B cell (primary cell): ENCODE measurements at regions not wholly inside any gene's neighbourhood (a gene's known extent, or its start where the extent isn't known, plus 50 kb on each side); places are given as distances from the start of the nearest gene placed in this dataset.

Experiments
- ATAC-seq: fragments of 200-7000 bp; cut with Tn5 transposase; one replicate; pipeline ENCODE4 v1.10.0; 2021; ENCODE audit warnings: low read depth, mild to moderate bottlenecking, moderate number of reproducible peaks, moderate library complexity
- CTCF ChIA-PET: fragments of 350-600 bp; sonication (Branson Sonifier 250); formaldehyde crosslinking; loops from one replicate; lab custom pipeline; 2021; ENCODE audit warnings: antibody characterized with exemption, inconsistent platforms; lab: Charles Lee
- POLR2A ChIA-PET: fragments of 350-600 bp; sonication (Branson Sonifier 250); formaldehyde crosslinking; loops from one replicate; lab custom pipeline; 2021; ENCODE audit warnings: antibody characterized with exemption; lab: Charles Lee
- DNase-seq: peaks from one replicate; pipeline ENCODE4 v3.0.0; 2013
- H2AFZ ChIP-seq: 2 replicates; pipeline ENCODE4 v1.6.1; 2012; ENCODE audit warnings: mild to moderate bottlenecking, low read depth, low read length; ENCODE audit not compliant: insufficient read depth, poor library complexity, severe bottlenecking
- H3K27ac ChIP-seq, 2 donors: 1 replicate in 1 of 2; 2 replicates in 1 of 2; pipeline ENCODE4 v1.5.1; 2012 to 2013; ENCODE audit warnings: low read length in 2 of 2, mild to moderate bottlenecking in 2 of 2, moderate library complexity in 1 of 2
- H3K27me3 ChIP-seq, 4 experiments: fragments of 200-600 bp in 1 of 4; sonication (generic) in 1 of 4; replicated peaks in 1 of 4; 1 replicate in 2 of 4; 2 replicates in 2 of 4; pipeline versions ENCODE4 v1.6.1 to v1.7.0; 2013 to 2016; ENCODE audit warnings: low read length in 3 of 4, mild to moderate bottlenecking in 2 of 4, mixed read lengths in 1 of 4, moderate library complexity in 1 of 4; ENCODE audit not compliant: insufficient read depth in 4 of 4, control insufficient read depth in 3 of 4; ENCODE audit errors: control extremely low read depth in 1 of 4
- H3K36me3 ChIP-seq, 2 experiments: replicated peaks in 1 of 2; 1 replicate in 1 of 2; 2 replicates in 1 of 2; pipeline versions ENCODE4 v1.6.1 to v1.7.1; 2013; ENCODE audit warnings: low read length in 1 of 2; ENCODE audit not compliant: insufficient read depth in 2 of 2, control insufficient read depth in 1 of 2; ENCODE audit errors: control extremely low read depth in 1 of 2, extremely low read depth in 1 of 2
- H3K4me1 ChIP-seq, 2 donors: fragments of 200-600 bp in 1 of 2; sonication (generic) in 1 of 2; 1 replicate in 1 of 2; 2 replicates in 1 of 2; pipeline versions ENCODE4 v1.5.1 to v1.6.1; 2013 to 2017; ENCODE audit warnings: low read length in 2 of 2; ENCODE audit not compliant: control insufficient read depth in 2 of 2, insufficient read depth in 2 of 2
- H3K4me2 ChIP-seq: replicated peaks from 2 replicates; pipeline ENCODE3; 2012; ENCODE audit warnings: mild to moderate bottlenecking, low read depth, low read length; ENCODE audit not compliant: poor library complexity, severe bottlenecking
- H3K4me3 ChIP-seq, 5 experiments: fragments of 200-600 bp in 1 of 5; sonication (generic) in 1 of 5; 1 replicate in 3 of 5; 2 replicates in 2 of 5; pipeline versions ENCODE4 v1.5.1 to v1.7.0; 2011 to 2016; ENCODE audit warnings: low read length in 4 of 5, mild to moderate bottlenecking in 4 of 5, low read depth in 2 of 5, control low read depth in 1 of 5, moderate library complexity in 1 of 5; ENCODE audit not compliant: insufficient read depth in 1 of 5; ENCODE audit errors: control extremely low read depth in 1 of 5, extremely low read depth in 1 of 5
- H3K79me2 ChIP-seq: fragments of 200-600 bp; sonication (generic); one replicate; pipeline ENCODE4 v1.6.0; 2016; ENCODE audit warnings: low read length; ENCODE audit not compliant: control insufficient read depth, insufficient read depth
- H3K9ac ChIP-seq: fragments of 200-600 bp; sonication (generic); 2 replicates; pipeline ENCODE4 v1.6.1; 2017; ENCODE audit warnings: mild to moderate bottlenecking, low read length, moderate library complexity
- H3K9me3 ChIP-seq, 3 donors: one replicate each; pipeline versions ENCODE4 v1.6.1 to v1.7.1; 2013; ENCODE audit warnings: low read length in 2 of 3; ENCODE audit not compliant: control insufficient read depth in 2 of 3, insufficient read depth in 1 of 3; ENCODE audit errors: control extremely low read depth in 1 of 3
- H4K20me1 ChIP-seq: 2 replicates; pipeline ENCODE4 v1.6.0; 2012; ENCODE audit warnings: mild to moderate bottlenecking, low read length; ENCODE audit not compliant: insufficient read depth, control insufficient read depth, poor library complexity, severe bottlenecking
- H3K27ac Mint-ChIP-seq: one replicate; pipeline ENCODE4 v1.8.0; 2021; ENCODE audit warnings: mixed read lengths
- H3K27me3 Mint-ChIP-seq: one replicate; pipeline ENCODE4 v1.8.0; 2021; ENCODE audit warnings: mixed read lengths
- H3K4me1 Mint-ChIP-seq: one replicate; pipeline ENCODE4 v1.8.0; 2021; ENCODE audit warnings: mixed read lengths
- H3K4me3 Mint-ChIP-seq: one replicate; pipeline ENCODE4 v1.8.0; 2021; ENCODE audit warnings: mixed read lengths
- H3K9me3 Mint-ChIP-seq: one replicate; pipeline ENCODE4 v1.8.0; 2022; ENCODE audit warnings: mixed read lengths; ENCODE audit not compliant: insufficient read depth
- EZH2 ChIP-seq: IDR thresholded peaks from 2 replicates; pipeline ENCODE4 v1.6.1; 2012; ENCODE audit warnings: borderline replicate concordance, low read depth, mild to moderate bottlenecking, moderate library complexity, low read length; ENCODE audit not compliant: insufficient read depth, poor library complexity, severe bottlenecking
- WGBS: methylation state at CpG from one replicate; pipeline ENCODE4 v1.1.5; 2013; ENCODE audit warnings: missing lambda C conversion rate; ENCODE audit not compliant: insufficient coverage; 5-methylcytosine and 5-hydroxymethylcytosine counted together
- intact Hi-C: fragments of 100-400 bp; cut with micrococcal nuclease; formaldehyde crosslinking; loops from one replicate; pipeline ENCODE4 v1.10.0; 2022
- TF ChIP-seq, protein P1 (sequence below): fragments of 200-600 bp; IDR thresholded peaks from one replicate; pipeline ENCODE4 v1.8.0; 2022; ENCODE audit warnings: antibody characterized with exemption, mild to moderate bottlenecking

- Histone ChIP-seq H3K4me1 (peaks cover 0 to 13% of the 10 kb centered on the region in 2 donors), H3K4me3 (no peak overlapping the region), H3K79me2 (no peaks in the 10 kb centered on the region), H3K36me3 (no peaks in the 10 kb centered on the region), H3K4me2 (no peak overlapping the region), H3K27ac (no peak overlapping the region), H3K27me3 (peaks cover 0 to 24% (median 7%) of the 10 kb centered on the region in 4 experiments), H2AFZ (no peak overlapping the region), H3K9me3 (peaks cover 0 to 20% (median 0%) of the 10 kb centered on the region in 3 donors), H4K20me1 (no peaks in the 10 kb centered on the region), H3K9ac (no peak overlapping the region)
- Mint-ChIP-seq H3K27me3 (peaks cover 19% of the 10 kb centered on the region), H3K9me3 (peaks cover 4% of the 10 kb centered on the region), H3K4me1 (peaks cover 10% of the 10 kb centered on the region), H3K4me3 (no peak overlapping the region), H3K27ac (no peak overlapping the region)
- ATAC-seq (no peak), DNase-seq (no peak)
- ChIA-PET POLR2A (no interaction called here), CTCF (no interaction called here)
- WGBS: 45% methylated on average over 13 of the region's 13 CpGs
- TF ChIP-seq, protein P1, sequence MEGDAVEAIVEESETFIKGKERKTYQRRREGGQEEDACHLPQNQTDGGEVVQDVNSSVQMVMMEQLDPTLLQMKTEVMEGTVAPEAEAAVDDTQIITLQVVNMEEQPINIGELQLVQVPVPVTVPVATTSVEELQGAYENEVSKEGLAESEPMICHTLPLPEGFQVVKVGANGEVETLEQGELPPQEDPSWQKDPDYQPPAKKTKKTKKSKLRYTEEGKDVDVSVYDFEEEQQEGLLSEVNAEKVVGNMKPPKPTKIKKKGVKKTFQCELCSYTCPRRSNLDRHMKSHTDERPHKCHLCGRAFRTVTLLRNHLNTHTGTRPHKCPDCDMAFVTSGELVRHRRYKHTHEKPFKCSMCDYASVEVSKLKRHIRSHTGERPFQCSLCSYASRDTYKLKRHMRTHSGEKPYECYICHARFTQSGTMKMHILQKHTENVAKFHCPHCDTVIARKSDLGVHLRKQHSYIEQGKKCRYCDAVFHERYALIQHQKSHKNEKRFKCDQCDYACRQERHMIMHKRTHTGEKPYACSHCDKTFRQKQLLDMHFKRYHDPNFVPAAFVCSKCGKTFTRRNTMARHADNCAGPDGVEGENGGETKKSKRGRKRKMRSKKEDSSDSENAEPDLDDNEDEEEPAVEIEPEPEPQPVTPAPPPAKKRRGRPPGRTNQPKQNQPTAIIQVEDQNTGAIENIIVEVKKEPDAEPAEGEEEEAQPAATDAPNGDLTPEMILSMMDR: no peak
- no peak for TF ChIP-seq EZH2
- intact Hi-C loops: no loop called here
Observed at GRCh38 chr1:4140241-4140640, 240.2 kb upstream of the C1orf174 start.

- Histone ChIP-seq H3K9me3 (peaks cover 0 to 19% (median 0%) of the 10 kb centered on the region in 3 donors), H3K36me3 (no peaks in the 10 kb centered on the region), H4K20me1 (no peaks in the 10 kb centered on the region), H3K4me3 (no peak overlapping the region), H3K4me2 (no peak overlapping the region), H2AFZ (no peak overlapping the region), H3K4me1 (peaks cover 0 to 13% of the 10 kb centered on the region in 2 donors), H3K27ac (no peak overlapping the region), H3K9ac (no peak overlapping the region), H3K27me3 (peaks cover 0 to 24% (median 7%) of the 10 kb centered on the region in 4 experiments), H3K79me2 (no peaks in the 10 kb centered on the region)
- DNase-seq: no peak
- WGBS: 86% methylated on average over 7 of the region's 9 CpGs
- intact Hi-C loops: no loop called here
- no peak for TF ChIP-seq EZH2
- TF ChIP-seq, protein P1: no peak
- Mint-ChIP-seq H3K9me3 (peaks cover 4% of the 10 kb centered on the region), H3K27me3 (peaks cover 19% of the 10 kb centered on the region), H3K27ac (no peak overlapping the region), H3K4me1 (peaks cover 10% of the 10 kb centered on the region), H3K4me3 (no peak overlapping the region)
- CTCF ChIA-PET: no interaction called here
- ATAC-seq: no peak
- POLR2A ChIA-PET: no interaction called here
Observed at GRCh38 chr1:4140821-4141220, 240.7 kb upstream of the C1orf174 start.
